Thymus (tissue), 11 donors: ENCODE measurements at regions not wholly inside any gene's neighbourhood (a gene's known extent, or its start where the extent isn't known, plus 50 kb on each side); places are given as distances from the start of the nearest gene placed in this dataset.

ENCODE experiments used
- DNase-seq, 9 donors: peaks; one replicate each; pipeline ENCODE4 v3.0.0-alpha.2; 2013; ENCODE audit warnings: low spot score in 9 of 9, low read depth in 6 of 9, missing footprints in 1 of 9
- H3K27ac ChIP-seq, 2 donors: one replicate each; pipeline ENCODE4 v1.5.1; 2013; ENCODE audit warnings: control low read depth in 1 of 2, low read depth in 1 of 2, low read length in 1 of 2, mild to moderate bottlenecking in 1 of 2, moderate library complexity in 1 of 2
- H3K27me3 ChIP-seq, 2 donors: one replicate each; pipeline ENCODE4 v1.5.1; 2013; ENCODE audit warnings: low read length in 1 of 2; ENCODE audit not compliant: control insufficient read depth in 2 of 2, insufficient read depth in 1 of 2
- H3K36me3 ChIP-seq, 2 donors: one replicate each; pipeline ENCODE4 v1.5.1; 2013; ENCODE audit warnings: low read length in 1 of 2, mild to moderate bottlenecking in 1 of 2, moderate library complexity in 1 of 2; ENCODE audit not compliant: control insufficient read depth in 2 of 2, insufficient read depth in 2 of 2
- H3K4me1 ChIP-seq, 2 donors: one replicate each; pipeline ENCODE4 v1.5.1; 2013; ENCODE audit warnings: low read length in 2 of 2; ENCODE audit not compliant: control insufficient read depth in 2 of 2, insufficient read depth in 2 of 2
- H3K4me3 ChIP-seq, 2 donors: one replicate each; pipeline ENCODE4 v1.5.1; 2013; ENCODE audit warnings: low read length in 2 of 2, control low read depth in 1 of 2, mild to moderate bottlenecking in 1 of 2
- H3K9me3 ChIP-seq, 2 donors: one replicate each; pipeline ENCODE4 v1.5.1; 2013; ENCODE audit warnings: low read length in 1 of 2, mild to moderate bottlenecking in 1 of 2; ENCODE audit not compliant: control insufficient read depth in 2 of 2, insufficient read depth in 1 of 2
- WGBS: extraction: QIAGEN DNeasy Blood & Tissue Kit; methylation state at CpG from one replicate; pipeline ENCODE4 v1.1.7; 2013; 5-methylcytosine and 5-hydroxymethylcytosine counted together
- donor health status: healthy.

GRCh38 chr13:106205871-106206270 is 329.6 kb downstream of the EFNB2 start:
- Histone ChIP-seq H3K36me3 (no peaks in the 10 kb centered on the region), H3K27me3 (no peaks in the 10 kb centered on the region), H3K4me3 (no peak overlapping the region), H3K4me1 (no peaks in the 10 kb centered on the region), H3K9me3 (no peaks in the 10 kb centered on the region), H3K27ac (no peak overlapping the region)
- no peak for DNase-seq
- 91% methylated on average over 2 of the region's 2 CpGs for WGBS

GRCh38 chr13:106197496-106197895 is 338.0 kb downstream of the EFNB2 start:
- H3K4me3 ChIP-seq = no peak overlapping the region
- DNase-seq = no peak
- H3K27me3 ChIP-seq = no peaks in the 10 kb centered on the region
- no peaks in the 10 kb centered on the region for H3K36me3 ChIP-seq
- H3K9me3 ChIP-seq = no peaks in the 10 kb centered on the region
- no peaks in the 10 kb centered on the region for H3K4me1 ChIP-seq
- no peak overlapping the region for H3K27ac ChIP-seq
- WGBS = 94% methylated on average over 1 of the region's 1 CpG

GRCh38 chr13:106187501-106188095 is 347.9 kb downstream of the EFNB2 start:
- H3K27me3 ChIP-seq = no peaks in the 10 kb centered on the region
- no peak overlapping the region for H3K4me3 ChIP-seq
- DNase-seq = no peak
- no peaks in the 10 kb centered on the region for H3K4me1 ChIP-seq
- H3K9me3 ChIP-seq = peaks cover 0 to 3% of the 10 kb centered on the region in 2 donors
- H3K36me3 ChIP-seq = no peaks in the 10 kb centered on the region
- H3K27ac ChIP-seq = no peak overlapping the region
- 87% methylated on average over 5 of the region's 5 CpGs for WGBS

- H3K27ac ChIP-seq = no peak overlapping the region
- no peak overlapping the region for H3K4me3 ChIP-seq
- 95% methylated on average over 1 of the region's 1 CpG for WGBS
- no peaks in the 10 kb centered on the region for H3K4me1 ChIP-seq
- DNase-seq = no peak
- no peaks in the 10 kb centered on the region for H3K36me3 ChIP-seq
- peaks cover 0 to 3% of the 10 kb centered on the region in 2 donors for H3K9me3 ChIP-seq
- H3K27me3 ChIP-seq = no peaks in the 10 kb centered on the region
These were observed 348.4 kb downstream of the EFNB2 start for GRCh38 chr13:106187101-106187500.

GRCh38 chr13:106186366-106187030 is 349.0 kb downstream of the EFNB2 start:
- 82% methylated on average over 3 of the region's 3 CpGs for WGBS

GRCh38 chr13:106184790-106185189 is 350.7 kb downstream of the EFNB2 start:
- H3K4me1 ChIP-seq = no peaks in the 10 kb centered on the region
- H3K36me3 ChIP-seq = no peaks in the 10 kb centered on the region
- H3K27ac ChIP-seq = no peak overlapping the region
- peaks cover 0 to 3% of the 10 kb centered on the region in 2 donors for H3K9me3 ChIP-seq
- no peaks in the 10 kb centered on the region for H3K27me3 ChIP-seq
- WGBS = 100% methylated on average over 2 of the region's 2 CpGs
- H3K4me3 ChIP-seq = no peak overlapping the region
- DNase-seq = no peak

More at GRCh38 chr13:106186366-106187030, 349.0 kb downstream of the EFNB2 start:
- Histone ChIP-seq H3K9me3 (peaks cover 0 to 3% of the 10 kb centered on the region in 2 donors), H3K27me3 (no peaks in the 10 kb centered on the region), H3K27ac (no peak overlapping the region), H3K4me3 (no peak overlapping the region), H3K36me3 (no peaks in the 10 kb centered on the region), H3K4me1 (no peaks in the 10 kb centered on the region)
- no peak for DNase-seq

- Histone ChIP-seq H3K9me3 (peaks cover 0 to 3% of the 10 kb centered on the region in 2 donors), H3K4me1 (no peaks in the 10 kb centered on the region), H3K4me3 (no peak overlapping the region), H3K36me3 (no peaks in the 10 kb centered on the region), H3K27me3 (no peaks in the 10 kb centered on the region), H3K27ac (no peak overlapping the region)
- no peak for DNase-seq
- 96% methylated on average over 16 of the region's 16 CpGs for WGBS
These were observed 351.9 kb downstream of the EFNB2 start for GRCh38 chr13:106183410-106184065.

GRCh38 chr13:106182404-106182803 is 353.1 kb downstream of the EFNB2 start:
- Histone ChIP-seq H3K27me3 (no peaks in the 10 kb centered on the region), H3K4me1 (no peaks in the 10 kb centered on the region), H3K27ac (no peak overlapping the region), H3K9me3 (peaks cover 0 to 3% of the 10 kb centered on the region in 2 donors), H3K36me3 (no peaks in the 10 kb centered on the region), H3K4me3 (no peak overlapping the region)
- 86% methylated on average over 6 of the region's 6 CpGs for WGBS
- DNase-seq = no peak

- Histone ChIP-seq H3K4me1 (no peaks in the 10 kb centered on the region), H3K36me3 (no peaks in the 10 kb centered on the region), H3K9me3 (no peaks in the 10 kb centered on the region), H3K4me3 (no peak overlapping the region), H3K27me3 (no peaks in the 10 kb centered on the region), H3K27ac (no peak overlapping the region)
- 91% methylated on average over 3 of the region's 3 CpGs for WGBS
- no peak for DNase-seq
These were observed 356.6 kb downstream of the EFNB2 start for GRCh38 chr13:106178816-106179215.
